Skeletal muscle tissue (tissue), 3 donors: ENCODE measurements at regions not wholly inside any gene's neighbourhood (a gene's known extent, or its start where the extent isn't known, plus 50 kb on each side); places are given as distances from the start of the nearest gene placed in this dataset.

Source experiments
- H3K27ac ChIP-seq: one replicate; pipeline ENCODE4 v1.7.0; 2013; ENCODE audit warnings: mild to moderate bottlenecking, low read depth, low read length, inconsistent platforms
- H3K27me3 ChIP-seq, 3 donors: one replicate each; pipeline ENCODE4 v1.7.0; 2013; ENCODE audit warnings: low read length in 3 of 3; ENCODE audit not compliant: control insufficient read depth in 3 of 3, insufficient read depth in 3 of 3
- H3K36me3 ChIP-seq, 3 donors: one replicate each; pipeline ENCODE4 v1.7.0; 2013; ENCODE audit warnings: low read length in 3 of 3; ENCODE audit not compliant: control insufficient read depth in 3 of 3, insufficient read depth in 3 of 3
- H3K4me1 ChIP-seq, 3 donors: one replicate each; pipeline ENCODE4 v1.7.0; 2013; ENCODE audit warnings: low read length in 3 of 3, mild to moderate bottlenecking in 3 of 3; ENCODE audit not compliant: control insufficient read depth in 3 of 3, insufficient read depth in 3 of 3
- H3K4me3 ChIP-seq, 3 donors: one replicate each; pipeline ENCODE4 v1.7.0; 2013; ENCODE audit warnings: low read length in 3 of 3
- H3K9ac ChIP-seq, 3 donors: one replicate each; pipeline ENCODE4 v1.7.0; 2013; ENCODE audit warnings: low read length in 3 of 3, mild to moderate bottlenecking in 3 of 3, moderate library complexity in 2 of 3, low read depth in 1 of 3
- H3K9me3 ChIP-seq, 3 donors: one replicate each; pipeline ENCODE4 v1.7.0; 2013; ENCODE audit warnings: low read length in 3 of 3; ENCODE audit not compliant: control insufficient read depth in 3 of 3
- donor health status: Osteomylitis.

DNA sequence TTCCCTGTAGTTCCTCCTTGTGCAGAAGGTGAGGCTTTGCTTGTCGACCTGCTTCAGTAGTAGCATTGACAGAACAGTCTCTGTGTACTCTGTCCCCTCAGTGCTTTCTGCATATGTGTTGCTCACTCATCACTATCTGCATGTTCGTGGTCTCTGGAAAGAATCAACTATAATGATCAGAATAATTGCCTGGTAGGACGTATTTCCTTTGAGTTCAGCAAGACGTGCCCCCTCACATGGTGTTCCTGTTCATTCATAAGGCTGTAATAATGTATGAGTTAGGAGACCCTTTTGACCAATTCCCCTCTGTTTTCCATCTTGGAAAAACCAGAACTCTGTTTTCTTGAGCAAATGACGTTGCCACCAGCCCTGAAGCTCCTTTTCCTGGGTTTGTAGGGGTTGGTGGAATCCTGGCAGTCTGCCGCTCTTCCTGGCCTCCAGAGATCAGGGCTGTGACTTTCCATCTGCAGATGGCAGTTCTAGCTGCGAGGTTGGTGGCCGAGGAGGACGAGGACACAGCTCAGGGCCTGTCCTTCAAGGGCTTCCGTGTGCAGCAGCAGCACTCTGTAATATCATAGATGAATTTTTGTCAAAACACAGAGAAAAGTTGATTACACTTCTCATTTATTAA lies 61.9 kb downstream of the EXOSC2 start:
- Histone ChIP-seq H3K27me3 (no peaks in the 10 kb centered on the region), H3K9me3 (no peaks in the 10 kb centered on the region), H3K9ac (no peak overlapping the region), H3K4me1 (peaks cover 0 to 8% (median 5%) of the 10 kb centered on the region in 3 donors), H3K4me3 (no peak overlapping the region), H3K36me3 (no peaks in the 10 kb centered on the region), H3K27ac (no peak overlapping the region)

DNA sequence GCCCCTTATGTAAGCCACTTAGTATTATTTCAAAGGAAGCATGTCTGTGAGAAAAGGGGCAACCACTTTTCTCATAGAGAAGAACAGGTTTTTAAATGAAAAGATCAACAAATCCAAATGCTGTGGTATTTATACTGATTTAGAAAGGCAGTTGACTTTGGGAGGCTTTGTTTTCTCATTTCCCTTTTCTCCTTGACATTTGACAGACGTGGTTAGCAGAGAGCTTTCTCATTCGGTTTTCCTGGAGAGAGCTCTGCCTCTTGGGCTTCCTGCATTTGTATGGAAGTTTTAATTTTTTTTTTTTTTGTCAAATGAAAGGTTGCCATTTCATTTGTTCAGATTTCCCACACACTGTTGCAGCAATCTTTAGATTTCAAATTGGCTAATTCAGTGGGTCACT lies 62.5 kb downstream of the EXOSC2 start:
- H3K4me1 ChIP-seq: peaks cover 0 to 8% (median 5%) of the 10 kb centered on the region in 3 donors
- no peaks in the 10 kb centered on the region for H3K27me3 ChIP-seq
- H3K9ac ChIP-seq: no peak overlapping the region
- H3K9me3 ChIP-seq: no peaks in the 10 kb centered on the region
- no peak overlapping the region for H3K4me3 ChIP-seq
- H3K36me3 ChIP-seq: no peaks in the 10 kb centered on the region
- H3K27ac ChIP-seq: no peak overlapping the region

DNA sequence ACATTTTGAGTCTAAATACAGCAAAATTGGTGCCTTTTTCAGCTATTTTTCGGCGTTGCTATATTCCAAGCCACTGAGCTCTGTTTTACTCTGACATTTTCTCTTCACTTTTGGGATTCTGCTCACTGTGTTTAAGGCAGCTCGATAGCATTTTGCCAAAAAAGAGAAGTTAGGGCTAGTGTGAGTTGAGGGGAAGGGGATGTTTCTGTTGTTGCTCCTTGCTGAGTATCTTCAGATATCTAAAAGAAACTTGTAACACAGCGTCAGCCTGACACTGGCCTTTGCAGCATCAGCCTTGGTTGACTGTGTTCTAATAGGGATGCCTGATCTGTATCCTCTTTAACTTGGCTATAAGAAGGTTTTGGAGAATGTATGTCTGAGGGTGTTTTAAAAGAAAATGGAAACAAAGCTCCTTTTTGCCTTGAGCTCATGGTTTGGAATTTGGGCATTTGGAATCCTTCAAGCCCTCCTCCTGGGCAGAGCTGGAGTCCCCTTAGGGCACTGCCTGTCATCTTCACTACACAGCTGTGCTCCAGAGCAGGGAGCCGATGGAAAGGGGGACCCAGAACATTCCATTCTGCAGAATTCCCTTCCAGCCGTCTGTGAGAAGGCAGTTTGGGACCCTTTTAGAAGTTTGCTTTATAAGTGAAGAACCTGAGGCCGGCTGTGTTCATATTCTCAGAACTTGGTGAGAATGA lies 63.0 kb downstream of the EXOSC2 start:
- Histone ChIP-seq H3K36me3 (no peaks in the 10 kb centered on the region), H3K9ac (no peak overlapping the region), H3K27me3 (no peaks in the 10 kb centered on the region), H3K4me1 (peaks cover 0 to 8% (median 5%) of the 10 kb centered on the region in 3 donors), H3K27ac (no peak overlapping the region), H3K4me3 (no peak overlapping the region), H3K9me3 (no peaks in the 10 kb centered on the region)

DNA sequence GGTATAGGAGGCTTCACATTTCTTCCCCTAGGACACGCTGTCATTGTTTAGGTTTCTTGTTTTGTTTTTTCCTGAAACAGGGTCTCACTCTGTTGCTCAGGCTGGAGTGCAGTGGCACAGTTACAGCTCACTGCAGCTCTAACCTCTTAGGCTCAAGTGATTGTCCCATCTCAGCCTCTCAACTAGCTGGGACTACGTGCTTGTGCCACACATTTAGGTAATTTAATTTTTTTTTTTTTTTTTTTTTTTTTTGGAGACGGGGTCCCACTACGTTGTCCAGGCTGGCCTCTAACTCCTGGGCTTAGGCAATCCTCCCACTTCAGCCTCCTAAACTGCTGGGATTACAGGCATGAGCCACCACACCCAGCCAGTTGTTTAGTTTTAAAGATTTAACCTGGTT lies 66.2 kb downstream of the EXOSC2 start:
- H3K4me1 ChIP-seq: peaks cover 0 to 8% (median 7%) of the 10 kb centered on the region in 3 donors
- no peaks in the 10 kb centered on the region for H3K9me3 ChIP-seq
- H3K27ac ChIP-seq: no peak overlapping the region
- H3K27me3 ChIP-seq: no peaks in the 10 kb centered on the region
- no peaks in the 10 kb centered on the region for H3K36me3 ChIP-seq
- H3K9ac ChIP-seq: no peak overlapping the region
- H3K4me3 ChIP-seq: no peak overlapping the region

DNA sequence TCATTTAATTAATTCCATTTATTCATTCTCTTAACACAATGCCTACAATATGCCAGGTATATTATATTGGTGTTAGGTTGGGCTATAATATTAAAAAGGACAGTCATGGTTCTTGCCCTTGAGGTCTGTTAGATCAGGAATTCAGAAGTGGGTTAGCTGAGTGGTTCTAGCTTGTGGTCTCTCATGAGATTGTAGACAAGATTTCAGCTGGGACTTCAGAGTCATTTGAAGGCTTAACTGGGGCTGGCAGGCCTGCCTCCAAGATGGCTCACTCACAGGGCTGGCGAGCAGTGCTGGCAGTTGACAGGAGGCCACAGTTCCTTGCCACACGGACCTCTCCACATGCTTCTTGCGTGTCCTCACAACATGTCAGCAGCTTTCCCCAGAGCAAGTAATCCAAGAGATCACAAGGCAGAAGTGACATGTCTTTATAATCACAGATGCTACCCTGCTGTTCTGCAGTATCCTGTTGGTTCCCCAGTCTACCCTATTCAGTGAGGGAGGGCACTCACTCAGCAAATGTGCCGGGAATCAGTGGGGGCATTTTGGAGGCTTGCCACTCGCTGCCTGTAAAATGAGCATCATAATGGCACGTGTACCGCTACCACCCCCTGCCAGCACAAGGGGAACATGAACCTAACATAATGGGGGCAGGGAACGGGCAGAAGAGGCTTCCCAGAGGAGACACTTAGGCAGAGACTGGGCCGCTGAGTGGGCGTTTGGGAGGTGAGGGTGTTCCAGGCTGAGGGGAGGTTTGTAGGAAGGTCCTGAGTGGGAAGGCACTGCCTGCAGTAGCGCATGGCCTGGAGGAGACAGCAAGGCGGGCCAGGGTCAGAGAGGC lies 70.0 kb downstream of the EXOSC2 start:
- peaks cover 19 to 24% (median 23%) of the 10 kb centered on the region in 3 donors for H3K4me1 ChIP-seq
- no peaks in the 10 kb centered on the region for H3K9me3 ChIP-seq
- H3K27ac ChIP-seq: no peak overlapping the region
- no peaks in the 10 kb centered on the region for H3K27me3 ChIP-seq
- no peak overlapping the region for H3K9ac ChIP-seq
- no peaks in the 10 kb centered on the region for H3K36me3 ChIP-seq
- no peak overlapping the region for H3K4me3 ChIP-seq

DNA sequence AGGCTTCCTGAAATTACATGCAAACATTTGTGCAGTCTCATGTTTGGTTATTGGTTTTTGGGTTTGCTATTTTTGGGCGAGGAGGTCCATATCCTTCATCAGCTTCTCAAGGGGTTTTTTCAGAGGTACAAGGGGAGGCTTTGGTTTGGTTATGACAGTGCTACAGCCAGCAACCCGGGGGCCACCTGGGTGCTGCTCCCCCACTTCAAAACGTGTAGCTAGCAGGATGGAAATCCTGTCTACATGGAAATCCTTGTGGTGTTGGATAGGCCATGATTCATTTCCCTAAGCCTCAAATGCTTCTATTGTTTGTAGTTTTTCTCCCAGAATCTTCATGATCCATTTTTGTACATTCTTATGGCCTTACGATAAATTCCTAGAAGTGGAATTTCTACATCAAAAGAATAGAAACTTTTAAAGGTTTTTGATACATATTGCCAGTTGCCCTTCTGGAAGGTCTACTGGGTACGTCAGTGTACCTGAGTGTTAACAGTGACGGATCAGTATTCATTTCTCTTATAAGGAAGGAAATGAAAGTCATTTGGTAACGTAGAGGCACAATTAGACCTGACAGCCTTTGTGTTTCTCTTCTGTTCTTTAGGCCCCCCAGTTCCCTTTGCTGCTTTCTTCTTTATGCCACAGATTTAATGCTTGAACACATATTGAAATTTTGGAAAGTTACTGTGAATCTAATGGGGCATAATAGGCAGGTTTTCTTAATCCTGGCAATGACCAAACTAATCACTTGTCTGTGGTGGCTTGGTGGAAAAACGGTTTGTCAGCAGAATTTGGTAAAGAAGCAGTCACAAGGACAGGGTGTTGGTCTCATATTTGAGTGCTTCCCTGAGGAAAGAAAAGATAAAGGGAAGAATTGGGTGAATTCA lies 69.7 kb upstream of the ABL1 start:
- H3K36me3 ChIP-seq: no peaks in the 10 kb centered on the region
- no peaks in the 10 kb centered on the region for H3K27me3 ChIP-seq
- H3K9ac ChIP-seq: no peak overlapping the region
- no peak overlapping the region for H3K4me3 ChIP-seq
- H3K27ac ChIP-seq: peak overlapping the region; percentile 10
- H3K4me1 ChIP-seq: peaks cover 19 to 24% (median 23%) of the 10 kb centered on the region in 3 donors
- H3K9me3 ChIP-seq: no peaks in the 10 kb centered on the region

DNA sequence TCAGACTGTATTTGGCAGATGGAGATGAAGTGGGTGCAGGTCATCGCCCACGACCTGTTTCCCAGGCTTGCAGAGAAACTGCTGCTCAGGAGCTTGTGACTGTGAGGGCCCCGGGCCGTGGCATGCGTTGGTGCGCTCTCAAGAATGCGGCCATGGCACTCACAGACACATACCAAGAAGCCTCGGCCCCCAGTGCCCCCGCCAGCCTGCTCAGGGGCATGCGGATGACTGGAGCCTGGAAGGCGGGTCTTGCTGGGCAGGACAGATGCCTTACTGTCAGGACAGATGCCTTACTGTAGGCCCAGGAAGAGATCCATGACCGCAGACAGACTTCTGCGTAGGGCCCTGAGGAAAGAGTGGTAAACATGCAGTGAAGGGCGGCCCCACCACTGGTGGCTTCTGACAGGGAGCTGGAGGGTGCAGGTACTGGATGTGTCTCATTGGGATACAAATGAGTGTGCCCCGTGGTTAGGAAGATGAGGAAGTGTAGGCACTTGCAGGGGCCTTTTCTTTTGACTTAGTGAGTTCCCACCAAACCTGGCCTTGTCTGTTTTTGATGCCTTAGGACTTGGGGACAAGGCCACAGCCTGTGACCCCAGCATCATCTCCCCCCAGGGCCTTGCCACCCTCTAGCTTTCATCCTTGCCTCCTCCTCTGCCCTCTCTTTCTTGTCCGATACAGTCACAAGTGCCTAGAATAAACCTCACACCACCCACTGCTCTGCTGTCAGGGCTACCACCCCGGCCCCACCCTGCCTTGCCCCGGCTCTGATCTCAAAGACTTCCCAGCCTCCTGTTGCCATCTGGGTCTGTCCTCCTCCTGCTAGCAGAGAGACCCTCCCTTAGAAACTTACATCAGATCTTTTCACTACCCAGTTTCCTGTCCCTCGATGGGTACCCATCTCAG lies 68.8 kb upstream of the ABL1 start:
- peaks cover 19 to 24% (median 23%) of the 10 kb centered on the region in 3 donors for H3K4me1 ChIP-seq
- H3K4me3 ChIP-seq: no peak overlapping the region
- H3K9ac ChIP-seq: peak overlapping the region in 2 of 3 donors; percentile 18 to 41
- H3K27ac ChIP-seq: peak overlapping the region; percentile 10
- no peaks in the 10 kb centered on the region for H3K27me3 ChIP-seq
- H3K36me3 ChIP-seq: no peaks in the 10 kb centered on the region
- no peaks in the 10 kb centered on the region for H3K9me3 ChIP-seq

DNA sequence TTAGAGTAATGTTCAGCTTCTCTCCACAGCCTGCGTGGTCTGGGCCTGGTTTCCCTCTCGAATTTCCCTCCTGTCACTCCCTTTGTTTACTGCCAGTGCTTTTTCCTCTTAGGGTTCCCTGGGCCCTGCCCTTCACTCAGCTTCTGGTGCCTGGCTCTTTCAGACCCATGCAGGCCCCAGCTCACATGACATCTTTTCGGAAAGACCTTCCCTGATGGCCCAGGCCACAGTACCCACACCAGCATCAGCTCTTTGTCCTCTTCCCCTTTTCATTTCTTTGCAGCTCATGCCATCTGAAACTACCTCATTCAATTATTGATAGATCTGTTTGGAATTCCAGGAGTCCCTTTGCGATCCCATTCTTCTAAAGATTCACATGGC lies 68.1 kb upstream of the ABL1 start:
- Histone ChIP-seq H3K4me1 (peaks cover 19 to 24% (median 23%) of the 10 kb centered on the region in 3 donors), H3K36me3 (no peaks in the 10 kb centered on the region), H3K4me3 (no peak overlapping the region), H3K9ac (peak overlapping the region in 2 of 3 donors; percentile 18 to 41), H3K9me3 (no peaks in the 10 kb centered on the region), H3K27me3 (no peaks in the 10 kb centered on the region), H3K27ac (no peak overlapping the region)

DNA sequence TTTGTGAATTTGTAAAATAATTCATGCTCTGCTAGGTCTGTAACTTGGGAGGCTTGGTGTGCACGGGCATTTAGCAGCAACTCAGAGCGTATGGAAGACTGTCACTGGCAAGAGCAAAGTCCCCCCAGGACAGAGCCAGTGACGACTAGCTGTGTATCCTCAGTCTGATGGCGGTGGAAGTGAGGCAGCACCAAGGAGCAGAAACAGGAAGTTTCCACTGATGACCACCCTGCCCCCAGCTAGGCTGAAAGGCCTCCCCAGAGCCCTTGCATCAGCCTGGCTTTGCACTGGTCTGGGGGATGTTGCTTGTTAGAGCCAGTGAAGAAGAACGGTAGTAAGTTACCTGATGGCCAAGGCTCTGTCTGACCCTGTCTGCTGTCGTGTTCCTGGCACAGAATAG lies 66.8 kb upstream of the ABL1 start:
- no peaks in the 10 kb centered on the region for H3K9me3 ChIP-seq
- no peaks in the 10 kb centered on the region for H3K27me3 ChIP-seq
- no peak overlapping the region for H3K9ac ChIP-seq
- peaks cover 19 to 24% (median 23%) of the 10 kb centered on the region in 3 donors for H3K4me1 ChIP-seq
- H3K27ac ChIP-seq: no peak overlapping the region
- no peak overlapping the region for H3K4me3 ChIP-seq
- no peaks in the 10 kb centered on the region for H3K36me3 ChIP-seq
